ENCODE measurements at regions not wholly inside any gene's neighbourhood (a gene's known extent, or its start where the extent isn't known, plus 50 kb on each side); places are given as distances from the start of the nearest gene placed in this dataset.

DNA sequence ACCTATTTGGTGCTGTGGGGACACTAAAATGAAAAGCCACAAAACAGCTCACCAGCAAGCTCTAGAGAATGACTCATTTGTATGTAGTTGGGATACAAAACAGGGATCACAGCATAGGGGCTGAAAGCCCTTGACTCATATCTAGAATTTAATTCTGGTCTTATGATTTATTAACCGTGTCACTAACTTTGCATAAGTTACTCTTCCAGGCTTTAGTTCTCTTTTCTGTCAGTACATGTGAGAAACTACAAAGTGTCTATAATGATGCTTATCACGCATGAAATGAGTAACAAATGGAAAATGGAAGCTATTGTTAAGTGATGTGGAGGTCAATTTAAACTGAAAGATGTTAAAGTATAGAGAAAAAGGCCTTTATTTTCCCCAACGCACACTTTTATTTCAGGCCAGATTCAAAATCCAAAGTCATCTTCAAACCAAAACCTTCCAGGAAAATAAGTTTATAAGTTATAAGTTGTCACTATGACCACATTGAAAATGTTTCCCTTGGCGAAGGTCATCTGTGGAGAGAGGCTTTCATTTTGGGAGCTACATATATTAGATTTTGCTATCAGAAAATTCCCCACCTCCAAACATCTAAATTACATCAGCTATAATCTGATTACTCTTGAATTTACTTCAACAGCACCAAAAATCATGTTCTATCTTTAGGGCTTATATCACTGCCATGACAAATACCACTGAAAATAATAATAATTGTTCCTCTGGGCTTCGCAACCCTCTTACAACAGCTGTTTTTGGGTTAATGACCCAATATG is 430.5 kb downstream of the MRPL39 start:
- TF ChIP-seq POLR2A (IDR thresholded peaks at IDR 0.05) = no peak
- TF ChIP-seq, protein P1, sequence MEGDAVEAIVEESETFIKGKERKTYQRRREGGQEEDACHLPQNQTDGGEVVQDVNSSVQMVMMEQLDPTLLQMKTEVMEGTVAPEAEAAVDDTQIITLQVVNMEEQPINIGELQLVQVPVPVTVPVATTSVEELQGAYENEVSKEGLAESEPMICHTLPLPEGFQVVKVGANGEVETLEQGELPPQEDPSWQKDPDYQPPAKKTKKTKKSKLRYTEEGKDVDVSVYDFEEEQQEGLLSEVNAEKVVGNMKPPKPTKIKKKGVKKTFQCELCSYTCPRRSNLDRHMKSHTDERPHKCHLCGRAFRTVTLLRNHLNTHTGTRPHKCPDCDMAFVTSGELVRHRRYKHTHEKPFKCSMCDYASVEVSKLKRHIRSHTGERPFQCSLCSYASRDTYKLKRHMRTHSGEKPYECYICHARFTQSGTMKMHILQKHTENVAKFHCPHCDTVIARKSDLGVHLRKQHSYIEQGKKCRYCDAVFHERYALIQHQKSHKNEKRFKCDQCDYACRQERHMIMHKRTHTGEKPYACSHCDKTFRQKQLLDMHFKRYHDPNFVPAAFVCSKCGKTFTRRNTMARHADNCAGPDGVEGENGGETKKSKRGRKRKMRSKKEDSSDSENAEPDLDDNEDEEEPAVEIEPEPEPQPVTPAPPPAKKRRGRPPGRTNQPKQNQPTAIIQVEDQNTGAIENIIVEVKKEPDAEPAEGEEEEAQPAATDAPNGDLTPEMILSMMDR (IDR thresholded peaks at IDR 0.05) = no peak
